ENCODE measurements at regions not wholly inside any gene's neighbourhood (a gene's known extent, or its start where the extent isn't known, plus 50 kb on each side); places are given as distances from the start of the nearest gene placed in this dataset.
A peak's percentile ranks its signal among the peaks of the same experiment; 100 is the strongest.

DNA sequence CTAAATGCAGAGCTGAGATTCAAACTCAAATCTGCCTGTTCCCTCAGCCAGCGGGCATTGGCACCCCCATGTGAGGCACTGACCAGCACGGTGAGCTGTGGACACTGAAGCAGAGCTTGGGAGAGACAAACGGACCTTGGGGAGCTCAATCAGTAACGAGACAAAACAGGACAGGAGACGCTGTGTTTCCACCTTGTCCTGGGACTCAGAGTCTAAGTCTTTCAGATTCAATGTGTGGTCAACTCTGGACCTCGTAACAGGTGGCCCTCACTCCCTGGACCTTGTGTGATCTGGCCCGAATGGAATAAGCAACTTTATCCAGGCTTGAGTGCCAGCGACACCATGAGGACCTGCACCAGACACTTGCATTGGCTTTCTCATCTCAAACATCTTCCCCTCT is 232.5 kb downstream of the UACA start:
- Mint-ChIP-seq H3K4me3 (no peak overlapping the region), H3K9me3 (no peaks in the 10 kb centered on the region), H3K36me3 (no peaks in the 10 kb centered on the region), H3K4me1 (peaks cover 48% of the 10 kb centered on the region), H3K27me3 (ENCODE audit: insufficient read depth, low read depth) (peaks cover 6% of the 10 kb centered on the region), H3K27ac (no peak overlapping the region)
- Histone ChIP-seq H3K4me3 (no peak overlapping the region), H4K20me1 (ENCODE audit: low read depth) (no peaks in the 10 kb centered on the region), H3K9me3 (ENCODE audit: low read depth) (no peaks in the 10 kb centered on the region), H3K79me2 (ENCODE audit: low read depth) (no peaks in the 10 kb centered on the region), H3K4me1 (peaks cover 16% of the 10 kb centered on the region), H3K27ac (no peak overlapping the region), H2AFZ (replicated peaks) (no peak overlapping the region), H3K9ac (no peak overlapping the region), H3K27me3 (no peaks in the 10 kb centered on the region), H3F3A (ENCODE audit: low read depth) (peaks cover 3% of the 10 kb centered on the region), H3K4me2 (no peak overlapping the region), H3K36me3 (no peaks in the 10 kb centered on the region)
- no peak for DNase-seq (ENCODE audit: low spot score)
- TF ChIP-seq EZH2 (IDR thresholded peaks at IDR 0.05) (no peak), CTCF (IDR thresholded peaks at IDR 0.05) (no peak), EZH2phosphoT487 (IDR thresholded peaks at IDR 0.05) (no peak)

DNA sequence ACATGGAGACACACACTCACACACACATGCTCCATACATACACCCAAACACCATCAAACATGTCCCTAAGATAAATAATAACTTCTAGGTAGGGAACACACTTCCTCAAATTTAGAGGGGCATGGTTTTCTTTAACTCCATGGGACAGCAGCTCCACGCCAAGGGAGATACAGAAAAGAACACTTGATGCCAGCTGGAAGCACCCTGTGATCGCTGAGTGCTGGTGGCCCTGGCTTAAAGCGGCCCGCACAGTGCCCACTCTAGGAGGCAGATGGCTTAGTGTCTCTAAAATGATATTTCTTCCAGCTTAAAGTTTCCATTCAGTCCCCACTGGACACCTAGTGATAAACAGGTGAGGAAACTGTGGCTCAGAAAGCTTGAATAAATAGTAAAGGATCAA is 232.9 kb downstream of the UACA start:
- Histone ChIP-seq H3K27ac (no peak overlapping the region), H3K9ac (no peak overlapping the region), H3K4me3 (no peak overlapping the region), H4K20me1 (ENCODE audit: low read depth) (no peaks in the 10 kb centered on the region), H3K4me1 (peaks cover 12% of the 10 kb centered on the region), H3K4me2 (no peak overlapping the region), H3K9me3 (ENCODE audit: low read depth) (no peaks in the 10 kb centered on the region), H3F3A (ENCODE audit: low read depth) (peaks cover 3% of the 10 kb centered on the region), H3K79me2 (ENCODE audit: low read depth) (no peaks in the 10 kb centered on the region), H3K27me3 (no peaks in the 10 kb centered on the region), H2AFZ (replicated peaks) (no peak overlapping the region), H3K36me3 (no peaks in the 10 kb centered on the region)
- H3K4me1 Mint-ChIP-seq = peaks cover 47% of the 10 kb centered on the region
- H3K27me3 Mint-ChIP-seq (ENCODE audit: insufficient read depth, low read depth) = peaks cover 6% of the 10 kb centered on the region
- H3K36me3 Mint-ChIP-seq = no peaks in the 10 kb centered on the region
- no peaks in the 10 kb centered on the region for H3K9me3 Mint-ChIP-seq
- TF ChIP-seq CTCF (IDR thresholded peaks at IDR 0.05) (no peak), EZH2phosphoT487 (IDR thresholded peaks at IDR 0.05) (no peak), EZH2 (IDR thresholded peaks at IDR 0.05) (no peak)
- H3K27ac Mint-ChIP-seq = peak overlapping the region; percentile 28
- no peak for DNase-seq (ENCODE audit: low spot score)
- H3K4me3 Mint-ChIP-seq = no peak overlapping the region

DNA sequence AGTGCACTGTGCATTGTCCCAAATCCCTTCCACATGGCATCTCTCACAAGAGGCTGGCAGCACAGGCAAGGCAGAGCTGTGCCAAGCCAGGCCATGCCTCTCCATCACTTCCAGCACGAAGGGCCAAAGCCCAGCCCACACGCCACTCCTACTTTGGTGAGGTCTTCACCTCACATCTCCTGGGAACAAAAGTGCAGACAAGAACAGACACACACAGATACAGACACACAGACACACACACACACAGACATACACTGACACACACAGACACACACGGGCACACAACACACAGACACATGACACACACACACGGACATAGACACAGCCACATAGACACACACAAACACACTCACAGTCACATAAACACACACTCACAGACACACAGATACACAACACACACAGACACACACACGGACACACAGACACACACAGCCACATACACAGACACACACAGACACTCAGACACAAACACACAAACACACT is 233.3 kb downstream of the UACA start:
- Mint-ChIP-seq H3K4me1 (peaks cover 43% of the 10 kb centered on the region), H3K27ac (peak overlapping the region; percentile 28), H3K27me3 (ENCODE audit: insufficient read depth, low read depth) (peaks cover 6% of the 10 kb centered on the region), H3K9me3 (no peaks in the 10 kb centered on the region), H3K4me3 (no peak overlapping the region), H3K36me3 (no peaks in the 10 kb centered on the region)
- TF ChIP-seq EZH2 (IDR thresholded peaks at IDR 0.05) (no peak), EZH2phosphoT487 (IDR thresholded peaks at IDR 0.05) (no peak), CTCF (IDR thresholded peaks at IDR 0.05) (no peak)
- Histone ChIP-seq H3K9ac (no peak overlapping the region), H3K9me3 (ENCODE audit: low read depth) (no peaks in the 10 kb centered on the region), H2AFZ (replicated peaks) (no peak overlapping the region), H3K4me2 (no peak overlapping the region), H3K4me3 (no peak overlapping the region), H3F3A (ENCODE audit: low read depth) (no peaks in the 10 kb centered on the region), H3K4me1 (peaks cover 7% of the 10 kb centered on the region), H3K36me3 (no peaks in the 10 kb centered on the region), H3K79me2 (ENCODE audit: low read depth) (no peaks in the 10 kb centered on the region), H3K27ac (no peak overlapping the region), H3K27me3 (no peaks in the 10 kb centered on the region), H4K20me1 (ENCODE audit: low read depth) (no peaks in the 10 kb centered on the region)
- DNase-seq (ENCODE audit: low spot score) = no peak
